A549 (cell line): ENCODE measurements at regions not wholly inside any gene's neighbourhood (a gene's known extent, or its start where the extent isn't known, plus 50 kb on each side); places are given as distances from the start of the nearest gene placed in this dataset.
"Not testable (repeated sequence)": the region's sequence is repeated elsewhere in the genome, so short reads cannot be mapped to it uniquely, and the experiment has no call there.

Source experiments
- ATAC-seq, 2 experiments: fragments of 200-7000 bp in 1 of 2; fragments of >200 bp in 1 of 2; cut with Nextera tagmentation in 1 of 2; cut with Tn5 transposase in 1 of 2; 3 replicates each; pipeline versions ENCODE4 v1.8.0 to v1.9.1; 2018 to 2020; ENCODE audit warnings: mild to moderate bottlenecking in 1 of 2, moderate library complexity in 1 of 2
- CTCF ChIA-PET: fragments of 300-600 bp; sonication (Branson Sonifier 250); formaldehyde crosslinking; extraction: SDS; loops from one replicate; lab custom pipeline; 2021; ENCODE audit warnings: antibody characterized with exemption, inconsistent platforms; lab: Yijun Ruan, JAX
- POLR2A ChIA-PET: fragments of 350-600 bp; formaldehyde crosslinking; extraction: SDS; loops from one replicate; lab custom pipeline; 2021; ENCODE audit warnings: antibody characterized with exemption, inconsistent platforms; lab: Yijun Ruan, JAX
- DNase-seq, 2 experiments: peaks; one replicate each; pipeline versions ENCODE4 v3.0.0 to v3.0.0-alpha.2; 2011 to 2016; ENCODE audit warnings: low read depth in 1 of 2, low spot score in 1 of 2
- FAIRE-seq: peaks from 2 replicates; lab custom pipeline; 2011; peaks lifted over from hg19 to GRCh38; lab: Jason Lieb, UNC
- H3K27ac ChIP-seq, 2 experiments: fragments of >200 bp; sonication (Bioruptor Twin); formaldehyde crosslinking; 3 replicates each; pipeline ENCODE4 v1.5.1; 2016 to 2017
- H3K4me1 ChIP-seq: fragments of >200 bp; sonication (Bioruptor Twin); formaldehyde crosslinking; 3 replicates; pipeline ENCODE4 v1.6.1; 2016
- H3K4me2 ChIP-seq: fragments of >200 bp; sonication (Bioruptor Twin); formaldehyde crosslinking; 3 replicates; pipeline ENCODE4 v1.6.1; 2016
- H3K4me3 ChIP-seq: fragments of >200 bp; sonication (Bioruptor Twin); formaldehyde crosslinking; 3 replicates; pipeline ENCODE4 v1.5.1; 2016
- H3K9me3 ChIP-seq: fragments of >200 bp; sonication (Bioruptor Twin); formaldehyde crosslinking; 3 replicates; pipeline ENCODE4 v1.6.1; 2016
- WGBS: methylation state at CpG from one replicate; pipeline ENCODE4 v1.1.6; 2017; ENCODE audit errors: missing lambda C conversion rate; 5-methylcytosine and 5-hydroxymethylcytosine counted together

DNA sequence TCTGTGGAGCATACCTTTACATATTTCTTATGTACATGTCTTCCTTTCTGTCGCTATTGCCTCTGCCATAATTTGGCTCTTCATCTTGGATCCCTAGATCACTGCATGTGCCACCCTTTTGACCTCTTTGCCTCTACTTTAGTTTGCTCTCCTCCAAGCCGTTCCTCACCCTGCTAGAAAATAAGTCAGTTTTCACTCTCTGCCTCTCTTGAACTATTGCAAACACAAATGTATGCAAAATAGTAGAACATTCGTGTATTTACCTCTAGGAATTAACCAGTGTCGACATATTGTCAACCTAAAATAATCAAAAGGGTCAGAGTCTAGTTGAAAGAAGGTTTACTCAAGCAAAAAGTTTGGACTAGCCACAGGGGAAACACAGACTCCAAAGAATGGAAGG, 1893.1 kb downstream of the KHDRBS2 start:
- H3K4me3 ChIP-seq, DNase-seq, H3K27ac ChIP-seq, FAIRE-seq, CTCF ChIA-PET, H3K4me1 ChIP-seq, H3K9me3 ChIP-seq, POLR2A ChIA-PET, H3K4me2 ChIP-seq, ATAC-seq: not testable (repeated sequence)
- WGBS: 4% methylated on average over 4 of the region's 4 CpGs

- H3K27ac ChIP-seq, FAIRE-seq, POLR2A ChIA-PET, H3K4me2 ChIP-seq, H3K9me3 ChIP-seq, ATAC-seq, H3K4me1 ChIP-seq, H3K4me3 ChIP-seq, DNase-seq, CTCF ChIA-PET: not testable (repeated sequence)
- 45% methylated on average over 3 of the region's 3 CpGs for WGBS
Measured at GRCh38 chr6:60389094-60389493, 1896.9 kb downstream of the KHDRBS2 start.

GRCh38 chr6:60384614-60385013, 1901.4 kb downstream of the KHDRBS2 start:
- DNase-seq, H3K4me2 ChIP-seq, POLR2A ChIA-PET: not testable (repeated sequence)

DNA sequence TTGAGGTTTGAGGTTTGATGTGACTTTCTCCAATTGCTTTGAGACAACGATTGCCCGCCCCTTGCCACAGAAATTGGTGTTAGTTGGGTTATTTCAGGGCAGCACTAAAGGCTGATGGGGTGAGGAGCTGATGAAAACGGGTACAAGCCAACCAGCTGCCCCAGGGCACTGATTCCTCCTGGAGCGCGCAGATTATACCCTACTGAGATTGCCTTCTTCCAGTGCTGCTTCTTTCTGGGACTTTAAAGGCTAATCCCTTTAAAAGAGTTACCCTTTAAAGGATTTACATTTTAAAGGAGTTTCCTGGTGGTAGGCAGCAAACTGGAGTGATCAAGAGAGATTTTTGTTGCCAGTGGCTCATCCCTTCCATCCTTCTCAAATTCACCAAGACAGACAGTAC, 1903.3 kb downstream of the KHDRBS2 start:
- ATAC-seq, H3K4me1 ChIP-seq, H3K9me3 ChIP-seq, H3K4me2 ChIP-seq, H3K27ac ChIP-seq, FAIRE-seq, CTCF ChIA-PET, POLR2A ChIA-PET, H3K4me3 ChIP-seq, DNase-seq: not testable (repeated sequence)
- WGBS: 24% methylated on average over 5 of the region's 5 CpGs

More at GRCh38 chr6:60384614-60385013, 1901.4 kb downstream of the KHDRBS2 start:
- H3K9me3 ChIP-seq, H3K4me3 ChIP-seq, CTCF ChIA-PET, H3K27ac ChIP-seq, H3K4me1 ChIP-seq, ATAC-seq, FAIRE-seq: not testable (repeated sequence)
- WGBS: 42% methylated on average over 6 of the region's 6 CpGs

DNA sequence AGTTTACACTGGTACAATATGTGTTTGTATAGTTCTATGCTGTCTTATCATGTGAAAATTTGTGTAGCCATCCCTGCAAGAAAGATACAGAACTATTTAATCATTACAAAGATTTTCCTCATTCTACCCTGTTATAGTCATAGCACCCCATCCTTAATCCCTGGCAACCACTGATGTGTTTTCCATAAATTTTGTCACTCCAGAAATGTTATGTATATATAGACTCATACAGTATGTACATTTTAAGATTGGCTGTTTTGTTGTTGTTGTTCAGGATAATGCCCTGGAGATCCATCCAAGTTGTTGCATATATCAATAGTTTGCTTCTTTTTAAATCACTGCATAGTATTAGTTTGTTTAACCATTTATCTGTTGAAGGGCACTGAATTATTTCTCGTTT, 1911.9 kb downstream of the KHDRBS2 start:
- H3K27ac ChIP-seq, H3K9me3 ChIP-seq, POLR2A ChIA-PET, CTCF ChIA-PET, DNase-seq, ATAC-seq, H3K4me1 ChIP-seq, H3K4me2 ChIP-seq, FAIRE-seq, H3K4me3 ChIP-seq: not testable (repeated sequence)
- WGBS: 0% methylated on average over 1 of the region's 1 CpG

- H3K9me3 ChIP-seq, ATAC-seq, H3K27ac ChIP-seq, H3K4me3 ChIP-seq, DNase-seq, CTCF ChIA-PET, POLR2A ChIA-PET, FAIRE-seq, H3K4me2 ChIP-seq, H3K4me1 ChIP-seq: not testable (repeated sequence)
- 18% methylated on average over 5 of the region's 5 CpGs for WGBS
Measured at GRCh38 chr6:60367800-60368199, 1918.2 kb downstream of the KHDRBS2 start.

DNA sequence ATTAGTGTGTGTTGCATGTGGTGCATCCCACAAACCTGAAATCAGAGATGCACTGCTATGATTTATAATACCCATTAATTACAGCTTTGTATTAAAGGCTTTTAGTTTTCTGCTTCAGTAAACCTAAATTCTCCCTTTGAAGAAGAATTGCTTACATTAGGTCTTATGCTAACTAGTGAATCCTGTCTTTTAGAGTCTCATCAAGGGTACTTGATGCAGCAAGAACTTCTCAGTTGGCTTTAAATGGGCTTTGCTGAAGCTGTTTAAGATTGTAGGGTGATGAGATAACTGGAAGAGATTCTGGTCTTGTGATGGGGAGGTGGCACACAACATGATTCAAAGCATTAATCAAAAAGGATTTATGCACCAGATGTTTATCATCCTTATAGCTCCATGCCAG, 1920.1 kb downstream of the KHDRBS2 start:
- H3K4me2 ChIP-seq, ATAC-seq, H3K27ac ChIP-seq, CTCF ChIA-PET, H3K4me3 ChIP-seq, H3K4me1 ChIP-seq, FAIRE-seq, H3K9me3 ChIP-seq, DNase-seq, POLR2A ChIA-PET: not testable (repeated sequence)

- H3K4me3 ChIP-seq, H3K9me3 ChIP-seq, H3K4me2 ChIP-seq, ATAC-seq, CTCF ChIA-PET, FAIRE-seq, H3K27ac ChIP-seq, H3K4me1 ChIP-seq, POLR2A ChIA-PET, DNase-seq: not testable (repeated sequence)
Measured at GRCh38 chr6:60342411-60343008, 1943.5 kb downstream of the KHDRBS2 start.

- H3K9me3 ChIP-seq, POLR2A ChIA-PET, CTCF ChIA-PET, H3K4me3 ChIP-seq, H3K4me2 ChIP-seq, H3K4me1 ChIP-seq, FAIRE-seq, H3K27ac ChIP-seq, ATAC-seq: not testable (repeated sequence)
- WGBS: 63% methylated on average over 2 of the region's 2 CpGs
- peak in 1 of 2 experiments; percentile 1 for DNase-seq
Measured at GRCh38 chr6:60338328-60339071, 1947.5 kb downstream of the KHDRBS2 start.

- WGBS: 81% methylated on average over 2 of the region's 2 CpGs
- H3K4me2 ChIP-seq, FAIRE-seq, ATAC-seq, DNase-seq, H3K27ac ChIP-seq, H3K9me3 ChIP-seq, CTCF ChIA-PET, H3K4me1 ChIP-seq, POLR2A ChIA-PET, H3K4me3 ChIP-seq: not testable (repeated sequence)
Measured at GRCh38 chr6:60335124-60335523, 1950.9 kb downstream of the KHDRBS2 start.
